ELR (cell line): ENCODE measurements at regions not wholly inside any gene's neighbourhood (a gene's known extent, or its start where the extent isn't known, plus 50 kb on each side); places are given as distances from the start of the nearest gene placed in this dataset.

Experiments
- DNase-seq: peaks from one replicate; pipeline ENCODE4 v3.0.0-alpha.2; 2015; ENCODE audit warnings: low read depth

GRCh38 chr10:131425752-131426533, 114.4 kb upstream of the TCERG1L start:
- no peak for DNase-seq

GRCh38 chr10:131426534-131426898, 115.0 kb upstream of the TCERG1L start:
- DNase-seq = no peak

GRCh38 chr10:131427281-131427680, 115.8 kb upstream of the TCERG1L start:
- no peak for DNase-seq

- DNase-seq = no peak
These were observed 116.4 kb upstream of the TCERG1L start for GRCh38 chr10:131427901-131428300.

- no peak for DNase-seq
These were observed 117.6 kb upstream of the TCERG1L start for GRCh38 chr10:131429141-131429540.

GRCh38 chr10:131429942-131430341, 118.4 kb upstream of the TCERG1L start:
- DNase-seq = no peak

GRCh38 chr10:131430716-131431412, 119.3 kb upstream of the TCERG1L start:
- no peak for DNase-seq

GRCh38 chr10:131431533-131431932, 120.0 kb upstream of the TCERG1L start:
- DNase-seq = no peak

- no peak for DNase-seq
These were observed 120.6 kb upstream of the TCERG1L start for GRCh38 chr10:131431978-131432690.

- no peak for DNase-seq
These were observed 122.0 kb upstream of the TCERG1L start for GRCh38 chr10:131433568-131433967.

GRCh38 chr10:131435232-131435631, 123.7 kb upstream of the TCERG1L start:
- DNase-seq = no peak

GRCh38 chr10:131435760-131436457, 124.4 kb upstream of the TCERG1L start:
- DNase-seq = no peak

GRCh38 chr10:131436458-131436857, 124.9 kb upstream of the TCERG1L start:
- DNase-seq = no peak

- no peak for DNase-seq
These were observed 126.3 kb upstream of the TCERG1L start for GRCh38 chr10:131437556-131438475.

GRCh38 chr10:131438665-131439064, 127.1 kb upstream of the TCERG1L start:
- no peak for DNase-seq

- no peak for DNase-seq
These were observed 128.2 kb upstream of the TCERG1L start for GRCh38 chr10:131439705-131440104.

- DNase-seq = no peak
These were observed 129.2 kb upstream of the TCERG1L start for GRCh38 chr10:131440405-131441360.

- DNase-seq = no peak
These were observed 130.8 kb upstream of the TCERG1L start for GRCh38 chr10:131442271-131442670.

- no peak for DNase-seq
These were observed 132.8 kb upstream of the TCERG1L start for GRCh38 chr10:131444286-131444685.

GRCh38 chr10:131444862-131445461, 133.4 kb upstream of the TCERG1L start:
- no peak for DNase-seq
